Activated T-helper 1 cell treated with anti-CD3 and anti-CD28 coated beads, Interleukin-12 subunit alpha, Interleukin-12 subunit beta, Interleukin-2, Interleukin-4 antibody, amounts not matched to agents 30 ng/mL and 10 ng/mL and 1 ng/mL, durations not matched to agents 14 hours and 24 hours and 36 hours (primary cell): ENCODE measurements at regions not wholly inside any gene's neighbourhood (a gene's known extent, or its start where the extent isn't known, plus 50 kb on each side); places are given as distances from the start of the nearest gene placed in this dataset.
"Not testable (repeated sequence)": the region's sequence is repeated elsewhere in the genome, so short reads cannot be mapped to it uniquely, and the experiment has no call there.

ENCODE experiments used
- DNase-seq: peaks from one replicate; pipeline ENCODE4 v3.0.0; 2021; ENCODE audit warnings: low spot score
- H3K27ac Mint-ChIP-seq: one replicate; pipeline ENCODE4 v1.8.0; 2021; ENCODE audit warnings: mild to moderate bottlenecking, mixed read lengths
- H3K27me3 Mint-ChIP-seq: one replicate; pipeline ENCODE4 v1.8.0; 2022; ENCODE audit warnings: mild to moderate bottlenecking, moderate library complexity, mixed read lengths; ENCODE audit not compliant: insufficient read depth
- H3K36me3 Mint-ChIP-seq: one replicate; pipeline ENCODE4 v1.8.0; 2021; ENCODE audit warnings: low read depth, mixed read lengths
- H3K4me1 Mint-ChIP-seq: one replicate; pipeline ENCODE4 v1.8.0; 2021; ENCODE audit warnings: low read depth, mixed read lengths
- H3K4me3 Mint-ChIP-seq: one replicate; pipeline ENCODE4 v1.8.0; 2021; ENCODE audit warnings: mild to moderate bottlenecking, moderate library complexity, mixed read lengths
- H3K9me3 Mint-ChIP-seq: one replicate; pipeline ENCODE4 v1.8.0; 2021; ENCODE audit warnings: mixed read lengths
- intact Hi-C: fragments of 100-400 bp; cut with micrococcal nuclease; formaldehyde crosslinking; loops from one replicate; pipeline ENCODE4 v1.15.1; 2024

GRCh38 chr7:142528608-142529408 is 220.5 kb upstream of the PRSS1 start:
- peak overlapping the region; percentile 29 for H3K27ac Mint-ChIP-seq

GRCh38 chr7:142523821-142524460 is 225.3 kb upstream of the PRSS1 start:
- no peaks in the 10 kb centered on the region for H3K36me3 Mint-ChIP-seq
- no peak for DNase-seq

More at GRCh38 chr7:142528608-142529408, 220.5 kb upstream of the PRSS1 start:
- H3K27me3 Mint-ChIP-seq = peaks cover 9% of the 10 kb centered on the region
- H3K4me1 Mint-ChIP-seq = no peaks in the 10 kb centered on the region
- H3K9me3 Mint-ChIP-seq = no peaks in the 10 kb centered on the region
- peak overlapping the region; percentile 41 for H3K4me3 Mint-ChIP-seq
- no peaks in the 10 kb centered on the region for H3K36me3 Mint-ChIP-seq
- no peak for DNase-seq
- intact Hi-C loops = no loop called here

GRCh38 chr7:142522735-142523134 is 226.5 kb upstream of the PRSS1 start:
- Mint-ChIP-seq H3K9me3 (no peaks in the 10 kb centered on the region), H3K27ac (no peak overlapping the region), H3K36me3 (no peaks in the 10 kb centered on the region), H3K4me1 (peaks cover 10% of the 10 kb centered on the region), H3K4me3 (no peak overlapping the region), H3K27me3 (peaks cover 8% of the 10 kb centered on the region)
- DNase-seq = no peak
- intact Hi-C loops = no loop called here

More at GRCh38 chr7:142523821-142524460, 225.3 kb upstream of the PRSS1 start:
- H3K27ac Mint-ChIP-seq = no peak overlapping the region
- intact Hi-C loops = no loop called here
- no peaks in the 10 kb centered on the region for H3K9me3 Mint-ChIP-seq
- no peak overlapping the region for H3K4me3 Mint-ChIP-seq
- H3K27me3 Mint-ChIP-seq = peaks cover 10% of the 10 kb centered on the region
- H3K4me1 Mint-ChIP-seq = peaks cover 10% of the 10 kb centered on the region

- intact Hi-C loops, H3K9me3 Mint-ChIP-seq, H3K4me3 Mint-ChIP-seq, H3K27ac Mint-ChIP-seq, H3K36me3 Mint-ChIP-seq, H3K27me3 Mint-ChIP-seq, DNase-seq: not testable (repeated sequence)
- H3K4me1 Mint-ChIP-seq = peaks cover 17% of the 10 kb centered on the region
These were observed 228.4 kb upstream of the PRSS1 start for GRCh38 chr7:142520885-142521284.

GRCh38 chr7:142520455-142520854 is 228.8 kb upstream of the PRSS1 start:
- H3K9me3 Mint-ChIP-seq, intact Hi-C loops, DNase-seq, H3K27me3 Mint-ChIP-seq, H3K36me3 Mint-ChIP-seq: not testable (repeated sequence)
- peaks cover 19% of the 10 kb centered on the region for H3K4me1 Mint-ChIP-seq
- H3K27ac Mint-ChIP-seq = peak overlapping the region; percentile 57
- H3K4me3 Mint-ChIP-seq = peak overlapping the region; percentile 43

GRCh38 chr7:142519079-142520078 is 229.9 kb upstream of the PRSS1 start:
- no peak for DNase-seq
- Mint-ChIP-seq H3K27ac (peak overlapping the region; percentile 3), H3K4me1 (peaks cover 19% of the 10 kb centered on the region), H3K27me3 (peaks cover 7% of the 10 kb centered on the region), H3K4me3 (no peak overlapping the region), H3K36me3 (no peaks in the 10 kb centered on the region), H3K9me3 (no peaks in the 10 kb centered on the region)
- intact Hi-C loops = loop anchor here (5.0 kb wide), 1 partner anchor 698 kb away; no protein-coding TSS in a partner anchor

GRCh38 chr7:142516038-142516501 is 233.2 kb upstream of the PRSS1 start:
- Mint-ChIP-seq H3K36me3 (no peaks in the 10 kb centered on the region), H3K4me3 (no peak overlapping the region), H3K9me3 (no peaks in the 10 kb centered on the region), H3K4me1 (peaks cover 19% of the 10 kb centered on the region), H3K27me3 (peaks cover 7% of the 10 kb centered on the region), H3K27ac (no peak overlapping the region)
- no peak for DNase-seq
- intact Hi-C loops = loop anchor here (2.0 to 5.0 kb wide), 2 partner anchors 487 to 701 kb away; no protein-coding TSS in a partner anchor

GRCh38 chr7:142514716-142515115 is 234.6 kb upstream of the PRSS1 start:
- not testable (repeated sequence) for H3K27ac Mint-ChIP-seq, H3K9me3 Mint-ChIP-seq, H3K27me3 Mint-ChIP-seq, H3K4me3 Mint-ChIP-seq, DNase-seq, H3K36me3 Mint-ChIP-seq, H3K4me1 Mint-ChIP-seq
- intact Hi-C loops = loop anchor here (5.0 kb wide), 1 partner anchor 703 kb away; no protein-coding TSS in a partner anchor

- H3K36me3 Mint-ChIP-seq = no peaks in the 10 kb centered on the region
- DNase-seq = no peak
- H3K9me3 Mint-ChIP-seq = no peaks in the 10 kb centered on the region
- H3K4me3 Mint-ChIP-seq = no peak overlapping the region
- H3K4me1 Mint-ChIP-seq = peaks cover 10% of the 10 kb centered on the region
- peaks cover 6% of the 10 kb centered on the region for H3K27me3 Mint-ChIP-seq
- intact Hi-C loops = no loop called here
- H3K27ac Mint-ChIP-seq = no peak overlapping the region
These were observed 235.9 kb upstream of the PRSS1 start for GRCh38 chr7:142513178-142513955.

- Mint-ChIP-seq H3K4me3 (no peak overlapping the region), H3K9me3 (no peaks in the 10 kb centered on the region), H3K4me1 (peaks cover 14% of the 10 kb centered on the region), H3K27me3 (peaks cover 6% of the 10 kb centered on the region), H3K36me3 (no peaks in the 10 kb centered on the region), H3K27ac (no peak overlapping the region)
- no peak for DNase-seq
- intact Hi-C loops = no loop called here
These were observed 237.5 kb upstream of the PRSS1 start for GRCh38 chr7:142511801-142512200.

- no peak overlapping the region for H3K4me3 Mint-ChIP-seq
- intact Hi-C loops = no loop called here
- H3K9me3 Mint-ChIP-seq = no peaks in the 10 kb centered on the region
These were observed 237.9 kb upstream of the PRSS1 start for GRCh38 chr7:142511374-142511773.

GRCh38 chr7:142509235-142509634 is 240.0 kb upstream of the PRSS1 start:
- H3K4me3 Mint-ChIP-seq, DNase-seq, H3K36me3 Mint-ChIP-seq, H3K27me3 Mint-ChIP-seq, H3K27ac Mint-ChIP-seq, H3K9me3 Mint-ChIP-seq, H3K4me1 Mint-ChIP-seq: not testable (repeated sequence)
- intact Hi-C loops = loop anchor here (1.0 kb wide), 1 partner anchor 38 kb away; no protein-coding TSS in a partner anchor

More at GRCh38 chr7:142511374-142511773, 237.9 kb upstream of the PRSS1 start:
- DNase-seq = no peak
- Mint-ChIP-seq H3K36me3 (no peaks in the 10 kb centered on the region), H3K27me3 (peaks cover 6% of the 10 kb centered on the region), H3K4me1 (peaks cover 13% of the 10 kb centered on the region), H3K27ac (no peak overlapping the region)
